Amniotic epithelial cell (primary cell): ENCODE measurements at regions not wholly inside any gene's neighbourhood (a gene's known extent, or its start where the extent isn't known, plus 50 kb on each side); places are given as distances from the start of the nearest gene placed in this dataset.
"Not testable (repeated sequence)": the region's sequence is repeated elsewhere in the genome, so short reads cannot be mapped to it uniquely, and the experiment has no call there.

Experiments used
- DNase-seq: peaks from one replicate; pipeline ENCODE4 v3.0.0-alpha.2; 2010; ENCODE audit warnings: low read depth

GRCh38 chr2:91497129-91498064 is 2805.9 kb downstream of the RPIA start:
- DNase-seq, result not testable (repeated sequence)

DNA sequence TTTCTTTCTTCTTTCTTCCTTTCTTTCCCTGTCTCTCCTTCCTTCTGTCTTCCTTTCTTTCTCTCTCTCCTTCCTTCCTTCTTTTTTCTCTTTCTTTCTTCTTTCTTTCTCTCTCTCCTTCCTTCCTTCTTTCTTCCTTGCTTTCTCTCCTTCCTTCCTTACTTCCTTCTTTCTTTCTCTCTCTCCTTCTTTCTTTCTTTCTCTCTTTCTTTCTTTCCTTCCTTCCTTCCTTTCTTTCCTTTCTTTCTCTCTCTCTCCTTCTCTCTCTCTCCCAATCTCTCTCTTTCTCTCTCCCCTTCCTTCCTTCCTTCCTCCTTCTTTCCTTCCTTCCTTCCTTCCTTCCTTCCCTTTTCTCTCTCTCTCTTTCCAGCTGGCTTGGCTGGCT is 2806.6 kb downstream of the RPIA start:
- not testable (repeated sequence) for DNase-seq

- DNase-seq, result not testable (repeated sequence)
Measured at GRCh38 chr2:91498513-91499250, 2807.2 kb downstream of the RPIA start.

- DNase-seq, result not testable (repeated sequence)
Measured at GRCh38 chr2:91499431-91500050, 2808.1 kb downstream of the RPIA start.

- DNase-seq, result not testable (repeated sequence)
Measured at GRCh38 chr2:91500246-91500977, 2808.9 kb downstream of the RPIA start.

DNA sequence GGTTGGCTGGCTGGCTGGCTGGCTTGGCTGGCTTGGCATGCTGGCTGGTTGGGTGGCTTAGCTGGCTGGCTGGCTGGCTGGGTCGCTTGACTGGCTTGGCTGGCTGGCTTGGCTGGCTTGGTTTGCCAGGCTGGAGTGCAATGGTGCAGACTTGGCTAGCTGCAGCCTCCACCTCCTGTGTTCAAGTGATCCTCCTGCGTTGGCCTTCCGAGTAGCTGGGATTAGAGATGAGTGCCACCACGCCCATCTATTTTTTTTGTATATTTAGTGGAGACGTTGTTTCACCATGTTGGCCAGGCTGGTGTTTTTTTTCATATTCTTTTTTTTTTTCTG is 2809.5 kb downstream of the RPIA start:
- DNase-seq, result not testable (repeated sequence)

- not testable (repeated sequence) for DNase-seq
Measured at GRCh38 chr2:91501481-91502080, 2810.1 kb downstream of the RPIA start.

DNA sequence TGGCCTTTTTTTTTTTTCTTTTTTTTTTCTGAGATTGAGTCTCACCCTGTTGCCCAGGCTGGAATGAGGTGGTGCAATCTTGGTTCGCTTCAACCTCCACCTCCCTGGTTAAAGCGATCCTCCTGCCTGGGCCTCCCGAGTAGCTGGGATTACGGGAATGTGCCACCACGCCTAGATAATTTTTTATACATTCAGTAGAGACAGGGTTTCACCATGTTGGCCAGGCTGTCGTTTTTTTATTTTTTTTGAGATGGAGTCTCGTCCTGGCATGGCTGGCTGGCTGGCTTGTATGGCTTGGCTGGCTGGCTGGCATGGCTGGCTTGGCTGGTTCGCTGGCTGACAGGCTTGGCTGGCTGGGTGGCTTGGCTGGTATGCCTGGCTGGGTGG is 2812.1 kb downstream of the RPIA start:
- DNase-seq, result not testable (repeated sequence)

DNA sequence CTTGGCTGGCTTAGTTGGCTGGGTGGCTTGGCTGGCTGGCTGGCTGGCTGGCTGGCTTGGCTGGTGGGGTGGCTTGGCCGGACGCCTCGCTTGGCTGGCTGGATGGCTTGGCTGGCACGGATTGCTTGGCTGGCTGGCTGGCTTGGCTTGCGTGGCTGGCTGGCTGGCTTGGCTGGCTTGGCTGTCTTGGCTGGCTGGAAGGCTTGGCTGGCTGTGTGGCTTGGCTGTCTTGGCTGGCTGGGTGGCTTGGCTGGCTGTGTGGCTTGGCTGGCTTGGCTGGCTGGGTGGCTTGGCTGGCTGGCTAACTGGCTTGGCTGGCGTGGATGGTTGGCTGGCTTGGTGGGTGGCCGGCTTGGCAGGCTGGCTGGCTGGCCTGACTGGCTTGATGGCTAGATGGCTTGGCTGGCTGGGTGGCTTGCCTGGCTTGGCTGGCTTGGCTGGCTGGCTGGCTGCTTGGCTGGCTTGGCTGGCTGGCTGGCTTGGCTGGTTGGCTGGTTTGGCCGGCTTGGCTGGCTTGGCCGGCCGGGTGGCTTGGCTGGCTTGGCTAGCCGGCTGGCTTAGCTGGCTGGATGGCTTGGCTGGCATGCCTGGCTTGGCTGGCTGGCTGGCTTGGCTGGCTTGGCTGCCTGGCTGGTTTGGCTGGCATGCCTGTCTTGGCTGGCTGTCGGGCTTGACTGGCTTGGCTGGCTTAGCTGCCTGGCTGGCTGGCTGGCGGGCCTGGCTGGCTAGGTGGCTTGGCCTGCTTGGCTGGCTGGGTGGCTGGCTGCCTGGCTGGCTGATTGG is 2812.7 kb downstream of the RPIA start:
- not testable (repeated sequence) for DNase-seq

DNA sequence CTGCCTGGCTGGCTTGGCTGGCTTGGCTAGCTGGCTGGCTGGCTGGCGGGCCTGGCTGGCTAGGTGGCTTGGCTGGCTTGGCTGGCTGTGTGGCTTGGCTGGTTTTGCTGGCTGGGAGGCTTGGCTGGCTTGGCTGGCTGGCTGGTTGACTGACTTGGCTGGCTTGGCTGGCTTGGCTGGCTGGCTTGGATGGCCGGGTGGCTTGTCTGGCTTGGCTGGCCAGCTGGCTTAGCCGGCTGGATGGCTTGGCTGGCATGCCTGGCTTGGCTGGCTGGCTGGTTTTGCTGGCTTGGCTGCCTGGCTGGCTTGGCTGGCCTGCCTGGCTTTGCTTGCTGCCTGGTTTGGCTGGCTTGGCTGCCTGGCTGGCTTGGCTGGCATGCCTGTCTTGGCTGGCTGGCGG is 2817.3 kb downstream of the RPIA start:
- not testable (repeated sequence) for DNase-seq

DNA sequence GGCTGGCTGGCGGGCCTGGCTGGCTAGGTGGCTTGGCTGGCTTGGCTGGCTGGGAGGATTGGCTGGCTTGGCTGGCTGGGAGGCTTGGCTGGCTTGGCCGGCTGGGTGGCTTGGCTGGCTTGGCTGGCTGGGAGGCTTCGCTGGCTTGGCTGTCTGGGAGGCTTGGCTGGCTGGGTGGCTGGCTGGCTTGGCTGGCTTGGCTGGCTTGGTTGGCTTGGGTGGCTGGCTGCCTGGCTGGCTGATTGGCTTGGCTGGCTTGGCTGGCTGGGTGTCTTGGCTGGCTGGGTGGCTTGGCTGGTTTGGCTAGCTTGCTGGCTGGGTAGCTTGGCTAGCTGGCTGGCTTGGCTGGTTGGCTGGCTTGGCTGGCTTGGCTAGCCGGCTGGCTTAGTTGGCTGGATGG is 2817.8 kb downstream of the RPIA start:
- DNase-seq, result not testable (repeated sequence)

DNA sequence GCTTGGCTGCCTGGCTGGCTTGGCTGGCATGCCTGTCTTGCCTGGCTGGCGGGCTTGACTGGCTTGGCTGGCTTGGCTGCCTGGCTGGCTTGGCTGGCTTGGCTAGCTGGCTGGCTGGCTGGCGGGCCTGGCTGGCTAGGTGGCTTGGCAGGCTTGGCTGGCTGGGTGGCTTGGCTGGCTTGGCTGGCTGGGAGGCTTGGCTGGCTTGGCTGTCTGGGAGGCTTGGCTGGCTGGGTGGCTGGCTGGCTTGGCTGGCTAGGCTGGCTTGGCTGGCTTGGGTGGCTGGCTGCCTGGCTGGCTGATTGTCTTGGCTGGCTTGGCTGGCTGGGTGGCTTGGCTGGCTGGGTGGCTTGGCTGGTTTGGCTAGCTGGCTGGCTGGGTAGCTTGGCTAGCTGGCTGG is 2819.7 kb downstream of the RPIA start:
- not testable (repeated sequence) for DNase-seq

- DNase-seq, result not testable (repeated sequence)
Measured at GRCh38 chr2:91515966-91516365, 2824.5 kb downstream of the RPIA start.

DNA sequence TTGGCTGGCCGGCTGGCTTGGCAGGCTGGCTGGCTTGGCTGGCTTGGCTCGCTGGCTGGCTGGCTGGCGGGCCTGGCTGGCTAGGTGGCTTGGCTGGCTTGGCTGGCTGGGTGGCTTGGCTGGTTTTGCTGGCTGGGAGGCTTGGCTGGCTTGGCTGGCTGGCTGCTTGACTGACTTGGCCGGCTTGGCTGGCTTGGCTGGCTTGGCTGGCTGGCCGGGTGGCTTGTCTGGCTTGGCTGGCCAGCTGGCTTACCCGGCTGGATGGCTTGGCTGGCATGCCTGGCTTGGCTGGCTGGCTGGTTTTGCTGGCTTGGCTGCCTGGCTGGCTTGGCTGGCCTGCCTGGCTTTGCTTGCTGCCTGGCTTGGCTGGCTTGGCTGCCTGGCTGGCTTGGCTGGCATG is 2825.2 kb downstream of the RPIA start:
- not testable (repeated sequence) for DNase-seq

GRCh38 chr2:91517846-91518245 is 2826.4 kb downstream of the RPIA start:
- DNase-seq, result not testable (repeated sequence)

- DNase-seq, result not testable (repeated sequence)
Measured at GRCh38 chr2:91518361-91518981, 2827.0 kb downstream of the RPIA start.

DNA sequence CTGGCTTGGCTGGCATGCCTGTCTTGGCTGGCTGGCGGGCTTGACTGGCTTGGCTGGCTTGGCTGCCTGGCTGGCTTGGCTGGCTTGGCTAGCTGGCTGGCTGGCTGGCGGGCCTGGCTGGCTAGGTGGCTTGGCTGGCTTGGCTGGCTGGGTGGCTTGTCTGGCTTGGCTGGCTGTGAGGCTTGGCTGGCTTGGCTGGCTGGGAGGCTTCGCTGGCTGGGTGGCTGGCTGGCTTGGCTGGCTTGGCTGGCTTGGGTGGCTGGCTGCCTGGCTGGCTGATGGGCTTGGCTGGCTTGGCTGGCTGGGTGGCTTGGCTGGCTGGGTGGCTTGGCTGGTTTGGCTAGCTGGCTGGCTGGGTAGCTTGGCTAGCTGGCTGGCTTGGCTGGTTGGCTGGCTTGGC is 2827.9 kb downstream of the RPIA start:
- not testable (repeated sequence) for DNase-seq

GRCh38 chr2:91519914-91520313 is 2828.4 kb downstream of the RPIA start:
- not testable (repeated sequence) for DNase-seq

DNA sequence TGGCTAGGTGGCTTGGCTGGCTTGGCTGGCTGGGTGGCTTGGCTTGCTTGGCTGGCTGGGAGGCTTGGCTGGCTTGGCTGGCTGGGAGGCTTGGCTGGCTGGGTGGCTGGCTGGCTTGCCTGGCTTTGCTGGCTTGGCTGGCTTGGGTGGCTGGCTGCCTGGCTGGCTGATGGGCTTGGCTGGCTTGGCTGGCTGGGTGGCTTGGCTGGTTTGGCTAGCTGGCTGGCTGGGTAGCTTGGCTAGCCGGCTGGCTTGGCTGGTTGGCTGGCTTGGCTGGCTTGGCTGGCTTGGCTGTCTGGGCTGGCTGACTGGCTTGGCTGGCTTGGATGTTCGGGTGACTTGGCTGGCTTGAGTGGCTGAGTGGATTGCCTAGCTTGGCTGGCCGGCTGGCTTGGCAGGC is 2829.1 kb downstream of the RPIA start:
- not testable (repeated sequence) for DNase-seq

DNA sequence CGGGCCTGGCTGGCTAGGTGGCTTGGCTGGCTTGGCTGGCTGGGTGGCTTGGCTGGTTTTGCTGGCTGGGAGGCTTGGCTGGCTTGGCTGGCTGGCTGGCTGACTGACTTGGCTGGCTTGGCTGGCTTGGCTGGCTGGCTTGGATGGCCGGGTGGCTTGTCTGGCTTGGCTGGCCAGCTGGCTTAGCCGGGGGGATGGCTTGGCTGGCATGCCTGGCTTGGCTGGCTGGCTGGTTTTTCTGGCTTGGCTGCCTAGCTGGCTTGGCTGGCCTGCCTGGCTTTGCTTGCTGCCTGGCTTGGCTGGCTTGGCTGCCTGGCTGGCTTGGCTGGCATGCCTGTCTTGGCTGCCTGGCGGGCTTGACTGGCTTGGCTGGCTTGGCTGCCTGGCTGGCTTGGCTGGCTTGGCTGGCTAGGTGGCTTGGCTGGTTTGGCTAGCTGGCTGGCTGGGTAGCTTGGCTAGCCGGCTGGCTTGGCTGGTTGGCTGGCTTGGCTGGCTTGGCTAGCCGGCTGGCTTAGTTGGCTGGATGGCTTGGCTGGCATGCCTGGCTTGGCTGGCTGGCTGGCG is 2829.6 kb downstream of the RPIA start:
- DNase-seq, result not testable (repeated sequence)
